OCI-LY3 (cell line): ENCODE measurements at regions not wholly inside any gene's neighbourhood (a gene's known extent, or its start where the extent isn't known, plus 50 kb on each side); places are given as distances from the start of the nearest gene placed in this dataset.

Experiments used
- EZH2phosphoT487 ChIP-seq: fragments of 200-600 bp; shearing (Covaris generic); IDR thresholded peaks from 2 replicates; pipeline ENCODE4 v1.6.1; 2018; ENCODE audit warnings: antibody characterized with exemption, mixed run types, low read depth
- TF ChIP-seq, protein P1 (sequence below): fragments of 200-600, 300-600 bp; sonication (generic); IDR thresholded peaks from 2 replicates; pipeline ENCODE4 v1.5.1; 2014; ENCODE audit warnings: antibody characterized with exemption, low read length, low read depth

- TF ChIP-seq, protein P1, sequence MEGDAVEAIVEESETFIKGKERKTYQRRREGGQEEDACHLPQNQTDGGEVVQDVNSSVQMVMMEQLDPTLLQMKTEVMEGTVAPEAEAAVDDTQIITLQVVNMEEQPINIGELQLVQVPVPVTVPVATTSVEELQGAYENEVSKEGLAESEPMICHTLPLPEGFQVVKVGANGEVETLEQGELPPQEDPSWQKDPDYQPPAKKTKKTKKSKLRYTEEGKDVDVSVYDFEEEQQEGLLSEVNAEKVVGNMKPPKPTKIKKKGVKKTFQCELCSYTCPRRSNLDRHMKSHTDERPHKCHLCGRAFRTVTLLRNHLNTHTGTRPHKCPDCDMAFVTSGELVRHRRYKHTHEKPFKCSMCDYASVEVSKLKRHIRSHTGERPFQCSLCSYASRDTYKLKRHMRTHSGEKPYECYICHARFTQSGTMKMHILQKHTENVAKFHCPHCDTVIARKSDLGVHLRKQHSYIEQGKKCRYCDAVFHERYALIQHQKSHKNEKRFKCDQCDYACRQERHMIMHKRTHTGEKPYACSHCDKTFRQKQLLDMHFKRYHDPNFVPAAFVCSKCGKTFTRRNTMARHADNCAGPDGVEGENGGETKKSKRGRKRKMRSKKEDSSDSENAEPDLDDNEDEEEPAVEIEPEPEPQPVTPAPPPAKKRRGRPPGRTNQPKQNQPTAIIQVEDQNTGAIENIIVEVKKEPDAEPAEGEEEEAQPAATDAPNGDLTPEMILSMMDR, result no peak
- no peak for TF ChIP-seq EZH2phosphoT487
These were observed 156.3 kb downstream of the WNT5A start for GRCh38 chr3:55330756-55331155.
